Activated CD4-positive, alpha-beta T cell treated with anti-CD3 and anti-CD28 coated beads, Interleukin-2, amount 50 U/mL, for 24 hours (primary cell): ENCODE measurements at regions not wholly inside any gene's neighbourhood (a gene's known extent, or its start where the extent isn't known, plus 50 kb on each side); places are given as distances from the start of the nearest gene placed in this dataset.

Experiments used
- DNase-seq, 2 donors: peaks; one replicate each; pipeline ENCODE4 v3.0.0-alpha.2; 2020; ENCODE audit warnings: low read depth in 1 of 2, low spot score in 1 of 2

DNA sequence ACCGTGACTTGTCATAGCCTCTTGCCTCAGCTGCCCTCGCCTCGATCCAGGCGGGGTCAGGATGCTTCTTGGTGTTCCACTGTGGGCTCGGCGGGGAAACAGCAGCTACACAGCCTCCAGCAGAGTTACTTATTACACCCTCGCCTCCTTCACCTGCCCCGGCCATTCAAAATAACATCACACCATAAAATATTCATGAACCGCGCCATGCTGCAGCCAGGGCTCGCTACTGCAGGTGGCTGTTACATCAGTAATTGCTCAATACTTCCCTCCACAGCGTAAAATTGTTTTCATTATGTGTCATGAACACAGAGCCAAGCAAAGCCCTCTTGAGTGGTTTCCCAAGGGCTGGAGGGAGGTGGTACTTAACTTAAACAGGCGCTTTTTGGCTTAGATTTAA, 241.5 kb upstream of the SP8 start:
- DNase-seq: no peak

DNA sequence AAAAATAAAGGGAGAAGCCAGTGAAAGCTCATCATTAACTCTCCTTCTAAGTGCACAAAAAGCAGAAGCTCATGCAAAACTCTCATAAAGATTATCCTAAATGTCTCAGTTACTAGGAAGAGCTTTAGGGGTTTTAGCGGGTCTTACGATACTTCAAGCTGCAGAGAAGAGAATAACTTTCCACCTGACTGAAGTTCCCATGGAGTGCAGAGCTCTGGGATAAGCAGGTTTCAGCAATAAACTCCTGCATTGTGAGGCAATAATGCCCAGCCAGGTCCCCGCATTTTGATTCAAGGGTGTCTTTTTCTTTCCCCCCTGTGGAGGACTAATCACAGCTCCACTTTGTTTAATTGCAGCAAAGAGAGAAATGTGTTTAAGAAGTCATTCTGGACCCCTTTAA, 241.9 kb upstream of the SP8 start:
- no peak for DNase-seq

DNA sequence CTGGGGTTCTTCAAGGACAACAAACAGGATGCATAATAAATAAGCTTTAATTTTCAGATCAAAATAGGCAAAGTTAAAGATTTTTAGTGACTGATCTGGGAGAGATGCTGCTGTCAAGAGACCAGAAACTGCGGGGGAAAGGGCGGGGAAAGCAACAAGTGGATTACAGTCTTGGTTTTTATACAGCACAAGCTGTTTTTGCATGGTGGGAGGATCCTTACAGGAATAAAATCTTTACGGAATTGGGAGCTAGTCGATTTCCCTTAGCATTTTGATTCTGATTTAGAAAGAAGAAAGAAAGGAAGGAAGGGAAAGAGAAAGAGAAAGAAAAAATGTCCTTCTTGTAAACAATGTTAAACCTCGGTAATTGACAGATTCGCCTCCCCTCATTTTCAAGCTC, 242.3 kb upstream of the SP8 start:
- no peak for DNase-seq

DNA sequence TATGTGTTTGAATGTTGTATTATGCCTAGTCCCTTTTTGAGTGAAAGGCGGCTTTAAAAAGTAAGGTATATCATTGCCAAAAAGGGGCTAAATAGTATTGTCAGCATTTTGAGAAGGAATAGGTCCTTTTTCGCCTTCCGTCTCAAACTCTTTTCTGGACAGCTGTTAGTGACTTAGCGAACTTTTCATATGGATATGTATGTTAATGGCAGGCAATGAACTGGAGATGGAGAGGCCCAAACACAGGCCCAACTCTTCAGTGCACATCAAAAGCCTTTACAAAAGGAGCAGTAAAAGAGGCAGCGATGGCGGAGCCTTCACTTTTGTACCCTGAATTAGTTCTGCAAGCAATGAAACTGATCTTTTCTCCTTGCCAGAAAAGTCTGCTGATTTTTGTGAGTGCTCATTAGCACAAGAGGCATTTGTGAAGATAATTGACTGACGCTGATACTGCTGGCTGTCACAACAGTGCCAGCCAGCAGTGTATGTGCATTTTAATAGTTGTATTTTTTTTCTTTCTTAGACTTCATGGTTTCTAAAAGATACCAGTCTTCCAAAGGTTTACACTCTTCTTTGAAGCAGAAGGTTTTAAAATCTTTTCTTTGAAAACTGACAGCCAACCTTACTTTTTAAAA, 243.7 kb upstream of the SP8 start:
- no peak for DNase-seq

DNA sequence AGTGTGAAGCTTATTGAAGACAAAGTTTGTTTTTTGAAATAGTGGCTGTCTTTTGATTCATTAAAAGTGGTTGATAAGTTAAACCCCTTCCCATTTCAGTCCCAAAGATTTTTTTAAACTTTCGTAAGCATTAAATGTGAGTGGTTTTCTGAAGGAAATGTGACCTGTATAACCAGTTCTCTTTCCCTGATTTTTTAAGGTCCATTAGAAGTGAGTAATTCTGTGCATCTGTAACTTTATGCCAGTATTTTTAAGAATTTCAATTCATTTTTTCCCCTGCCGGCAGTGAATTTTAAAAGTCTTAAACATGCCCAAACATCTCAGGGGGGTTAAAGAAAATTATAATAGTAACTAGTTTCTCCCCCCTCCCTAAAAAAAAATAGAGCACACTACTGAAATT, 254.6 kb upstream of the SP8 start:
- no peak for DNase-seq

DNA sequence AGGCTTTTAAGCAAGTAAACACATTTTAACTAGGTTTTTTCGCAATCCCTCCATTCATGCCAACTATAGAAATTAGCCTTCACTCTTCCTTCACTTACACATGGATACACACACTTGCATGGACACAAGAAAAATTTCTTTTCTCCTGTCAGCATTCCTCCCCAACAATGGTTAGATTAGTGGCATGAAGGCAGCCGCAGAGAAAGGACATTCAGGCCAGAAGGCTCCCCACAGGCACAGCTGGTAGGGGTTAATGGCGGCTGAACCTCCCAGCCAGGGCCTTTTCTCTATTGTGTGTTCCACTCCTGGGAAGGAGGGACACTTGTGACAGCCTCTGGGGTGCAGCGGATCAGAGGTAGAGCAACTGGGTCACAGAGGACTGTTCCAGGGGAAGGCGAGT, 255.0 kb upstream of the SP8 start:
- no peak for DNase-seq

DNA sequence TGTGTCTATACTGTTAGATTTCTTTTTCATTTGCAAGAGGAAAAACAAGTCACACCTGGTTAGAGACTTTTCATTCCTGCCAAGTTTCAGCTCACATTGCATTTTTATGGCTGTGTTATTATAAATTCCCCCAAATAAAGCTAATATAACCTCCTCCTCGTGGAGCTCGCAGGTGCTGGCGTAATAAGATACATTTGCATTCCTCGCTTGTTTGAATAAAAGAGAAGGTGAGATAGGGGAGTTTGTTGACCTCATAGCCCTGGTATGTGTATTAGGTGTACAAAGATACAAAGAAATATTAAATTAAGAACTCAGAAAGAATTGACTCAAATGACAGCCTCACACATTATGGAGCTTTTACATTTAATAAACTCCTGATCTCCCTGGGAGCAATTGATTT, 257.7 kb upstream of the SP8 start:
- no peak for DNase-seq

DNA sequence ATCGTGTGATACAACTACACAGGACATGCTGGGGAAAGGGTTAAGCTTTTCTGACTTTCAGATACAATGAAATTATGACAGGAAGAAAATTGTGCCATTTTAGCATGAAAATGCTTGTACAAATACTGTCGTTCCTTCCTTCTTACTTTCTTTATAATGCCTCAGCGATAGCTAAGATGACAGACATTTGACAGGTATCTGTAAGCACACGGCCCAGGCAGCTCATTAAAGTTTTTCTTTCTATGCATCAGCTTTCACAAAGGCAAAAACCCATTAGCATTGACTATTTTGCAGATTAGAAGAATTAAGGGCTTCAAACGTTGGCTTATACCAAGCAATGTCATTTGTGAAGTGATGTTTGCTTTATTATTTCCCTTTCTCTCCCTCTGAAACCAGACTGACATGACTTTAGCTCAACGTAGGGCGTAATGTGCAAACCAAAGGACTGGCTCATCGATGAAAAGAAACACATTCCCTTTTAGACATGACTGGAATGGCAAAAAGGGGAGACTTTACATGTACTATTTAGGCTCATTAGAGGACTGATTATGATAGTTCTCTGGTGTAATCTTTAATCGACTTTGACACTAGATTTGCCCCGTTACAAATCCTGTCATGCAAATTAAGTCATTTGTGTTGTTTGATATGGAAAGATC, 258.4 kb upstream of the SP8 start:
- DNase-seq: no peak

DNA sequence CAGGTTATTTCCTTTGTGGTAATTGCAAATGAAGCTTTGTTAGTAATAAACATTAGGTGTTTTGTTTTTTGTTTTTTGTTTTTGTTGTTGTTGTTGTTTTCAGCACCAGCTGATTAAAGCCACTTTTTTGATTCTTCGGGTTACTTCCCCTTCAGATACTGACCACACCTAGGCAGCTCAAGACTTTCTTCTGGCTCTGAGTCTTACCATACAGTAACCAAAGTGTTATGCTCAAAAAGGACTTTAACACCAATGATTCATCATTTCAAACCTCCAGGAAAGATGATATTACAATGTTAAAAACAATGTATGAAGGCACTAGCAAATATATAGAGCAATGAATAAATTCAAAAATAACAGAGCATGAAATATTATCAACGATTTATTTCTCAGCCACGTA, 265.2 kb upstream of the SP8 start:
- no peak for DNase-seq

DNA sequence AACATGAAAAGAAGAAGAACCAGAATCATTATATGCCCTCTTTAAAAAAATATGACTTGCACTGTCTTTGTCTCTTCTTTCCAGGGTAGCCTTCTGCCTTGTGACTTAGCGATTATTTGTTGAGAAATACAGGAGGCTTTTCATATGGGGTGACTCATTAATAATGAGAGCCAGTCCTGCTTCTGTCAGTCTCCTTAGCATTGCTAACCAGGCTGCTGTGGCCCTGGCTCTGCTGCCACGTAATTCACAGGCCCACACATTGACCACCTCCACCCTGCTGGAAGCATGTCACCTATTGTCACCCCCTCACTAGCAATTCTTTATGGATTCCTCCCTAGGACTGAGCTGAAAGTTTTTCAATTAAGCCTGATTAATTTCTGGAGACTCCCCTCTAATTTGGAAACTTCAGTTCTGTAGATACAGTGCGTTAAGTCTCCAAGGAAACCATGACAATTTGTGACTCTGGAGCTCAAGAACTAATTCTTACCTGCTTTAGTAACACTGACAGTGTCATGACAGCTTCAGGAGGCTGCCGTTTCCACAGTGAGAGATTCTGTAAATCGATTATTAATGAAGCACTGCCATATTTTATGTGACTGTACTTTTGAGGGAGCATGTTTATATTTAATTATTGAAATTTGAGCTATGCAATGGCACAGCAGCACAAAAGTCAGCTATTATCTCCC, 267.9 kb upstream of the SP8 start:
- no peak for DNase-seq

DNA sequence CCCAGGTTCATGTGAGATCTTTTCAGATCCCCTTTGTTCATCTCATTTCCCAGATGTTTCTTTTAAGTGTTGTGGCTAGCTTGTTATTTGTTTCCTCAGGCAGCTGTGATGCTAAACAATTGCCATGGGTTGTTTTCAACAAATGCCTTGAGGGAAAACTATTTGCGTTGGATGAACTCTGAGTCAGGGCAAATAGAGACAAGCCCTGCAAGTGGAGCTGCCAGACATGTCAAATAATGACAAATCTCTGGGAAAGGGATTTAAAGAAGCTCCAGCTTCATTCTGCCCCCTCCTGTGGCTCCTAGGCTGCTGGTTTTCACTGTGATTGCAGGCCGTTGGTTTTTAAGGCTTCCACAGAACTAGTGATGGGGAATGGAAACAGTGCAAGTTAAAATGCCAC, 272.4 kb upstream of the SP8 start:
- DNase-seq: no peak

DNA sequence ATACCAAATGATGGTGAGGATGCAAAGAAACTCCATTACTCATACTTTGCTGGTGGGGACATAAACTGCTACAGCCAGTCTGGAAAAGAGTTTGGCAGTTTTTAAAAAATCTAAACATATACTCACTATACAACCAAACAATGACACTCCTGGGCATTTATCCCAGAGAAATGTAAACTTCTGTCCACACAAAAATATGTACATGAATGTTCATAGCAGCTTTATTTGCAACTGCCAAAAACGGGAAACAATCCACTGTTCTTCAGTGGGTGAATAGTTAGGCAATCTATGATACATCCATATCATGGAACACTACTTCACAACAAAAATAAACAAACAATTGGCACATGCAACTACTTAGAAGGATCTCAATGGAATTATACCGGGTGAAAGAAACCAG, 276.4 kb upstream of the SP8 start:
- no peak for DNase-seq

DNA sequence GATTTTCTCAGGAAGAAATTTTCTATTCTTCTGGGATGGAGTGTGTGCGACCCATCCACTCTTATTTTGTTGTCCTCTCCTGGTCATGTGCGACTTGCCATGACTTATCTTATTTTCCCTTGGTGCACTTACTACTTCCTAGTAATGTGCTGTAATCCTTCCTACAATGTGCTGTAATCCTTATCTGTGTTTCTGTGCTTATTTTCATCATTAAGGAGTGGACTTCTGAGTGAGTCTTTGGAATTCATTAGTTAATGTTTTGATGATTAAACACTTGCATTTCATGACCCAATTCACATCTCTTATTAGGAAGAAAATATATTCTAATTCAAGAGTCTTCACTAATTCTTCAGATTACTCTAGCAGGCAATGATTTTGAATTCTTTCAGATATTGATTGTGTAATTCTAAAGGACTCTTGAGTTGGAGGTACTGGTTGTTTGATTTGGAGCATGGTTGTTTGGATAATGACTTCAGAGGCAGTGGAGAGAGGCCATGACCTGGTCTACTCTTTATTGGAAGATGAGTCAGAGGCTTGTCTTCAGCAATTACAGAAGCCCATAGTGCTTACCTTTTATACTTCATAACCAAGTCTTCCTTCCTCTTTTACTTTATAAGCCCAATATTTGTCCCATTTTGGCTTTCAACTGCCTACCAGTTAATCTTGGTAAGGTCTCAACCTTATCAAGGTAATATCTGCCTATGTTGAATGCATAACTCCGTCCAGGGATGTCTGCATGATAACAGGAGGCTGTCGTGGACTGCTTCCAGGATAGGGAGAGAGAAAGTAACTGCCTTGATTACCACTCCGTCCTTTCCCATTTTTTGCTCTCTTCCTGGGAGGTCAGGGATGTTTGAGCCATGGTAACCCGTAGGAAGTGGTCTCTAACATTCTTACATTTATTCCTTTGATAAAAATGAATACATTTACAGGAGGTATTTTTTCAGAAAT, 278.3 kb upstream of the SP8 start:
- DNase-seq: no peak

DNA sequence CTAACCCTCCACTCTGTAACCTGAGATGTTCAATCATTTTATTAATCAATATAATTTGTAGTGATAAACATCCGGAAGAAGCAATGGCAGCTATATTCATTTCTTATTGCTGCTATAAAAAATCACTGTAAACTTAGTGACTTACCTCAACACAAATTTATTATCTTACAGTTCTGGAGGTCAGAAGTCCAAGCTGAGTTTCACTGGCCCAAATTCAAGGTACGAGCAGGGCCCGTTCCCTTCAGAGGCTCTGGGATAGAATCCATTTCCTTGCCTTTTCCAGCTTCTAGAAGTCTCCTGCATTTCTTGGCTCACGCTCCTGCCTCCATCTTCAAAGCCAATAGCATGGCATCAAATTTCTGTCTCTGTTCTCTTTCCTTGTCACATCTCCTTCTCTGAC, 279.5 kb upstream of the SP8 start:
- DNase-seq: no peak

DNA sequence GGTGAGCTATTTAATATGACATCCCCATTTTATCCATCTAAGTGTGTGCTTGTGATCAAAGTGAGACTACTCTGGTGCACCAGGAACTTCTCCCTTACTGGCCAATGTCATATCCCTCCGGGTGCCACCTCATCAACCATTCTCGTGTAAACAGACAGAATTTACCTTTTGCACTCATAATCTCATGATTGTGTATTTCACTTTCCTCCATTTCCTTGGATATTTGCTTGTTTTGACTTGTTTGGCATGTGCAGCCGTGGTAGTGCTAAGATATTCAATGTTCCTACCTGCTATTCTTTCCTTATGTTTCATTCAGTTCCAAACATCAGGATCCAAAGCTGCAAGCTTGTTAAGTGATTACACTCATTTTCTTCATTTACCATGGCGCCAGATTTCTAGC, 280.5 kb upstream of the SP8 start:
- DNase-seq: no peak

DNA sequence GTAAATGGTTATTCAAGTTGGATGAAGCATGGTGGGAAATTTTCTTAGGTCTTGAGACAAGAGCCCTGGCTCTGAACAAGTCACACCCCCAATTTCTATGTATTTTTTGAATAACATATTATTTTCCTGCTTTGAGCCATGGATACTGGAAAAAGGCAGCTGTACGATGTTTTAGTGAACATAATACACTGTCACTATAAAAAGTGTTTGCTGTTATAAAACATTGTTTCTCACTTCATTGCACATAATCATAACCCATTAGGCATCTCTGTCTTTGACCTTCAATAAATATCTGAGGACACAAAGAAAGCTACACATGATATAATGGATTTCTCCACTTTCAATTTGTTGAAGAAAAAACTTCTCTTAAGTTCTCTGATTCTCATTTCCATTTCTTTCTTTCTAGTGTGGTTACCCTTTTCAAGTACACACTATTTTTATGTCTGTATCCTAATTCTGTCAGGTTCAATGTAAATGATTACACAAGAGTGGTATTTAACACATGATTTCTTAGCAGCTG, 283.9 kb upstream of the SP8 start:
- no peak for DNase-seq

DNA sequence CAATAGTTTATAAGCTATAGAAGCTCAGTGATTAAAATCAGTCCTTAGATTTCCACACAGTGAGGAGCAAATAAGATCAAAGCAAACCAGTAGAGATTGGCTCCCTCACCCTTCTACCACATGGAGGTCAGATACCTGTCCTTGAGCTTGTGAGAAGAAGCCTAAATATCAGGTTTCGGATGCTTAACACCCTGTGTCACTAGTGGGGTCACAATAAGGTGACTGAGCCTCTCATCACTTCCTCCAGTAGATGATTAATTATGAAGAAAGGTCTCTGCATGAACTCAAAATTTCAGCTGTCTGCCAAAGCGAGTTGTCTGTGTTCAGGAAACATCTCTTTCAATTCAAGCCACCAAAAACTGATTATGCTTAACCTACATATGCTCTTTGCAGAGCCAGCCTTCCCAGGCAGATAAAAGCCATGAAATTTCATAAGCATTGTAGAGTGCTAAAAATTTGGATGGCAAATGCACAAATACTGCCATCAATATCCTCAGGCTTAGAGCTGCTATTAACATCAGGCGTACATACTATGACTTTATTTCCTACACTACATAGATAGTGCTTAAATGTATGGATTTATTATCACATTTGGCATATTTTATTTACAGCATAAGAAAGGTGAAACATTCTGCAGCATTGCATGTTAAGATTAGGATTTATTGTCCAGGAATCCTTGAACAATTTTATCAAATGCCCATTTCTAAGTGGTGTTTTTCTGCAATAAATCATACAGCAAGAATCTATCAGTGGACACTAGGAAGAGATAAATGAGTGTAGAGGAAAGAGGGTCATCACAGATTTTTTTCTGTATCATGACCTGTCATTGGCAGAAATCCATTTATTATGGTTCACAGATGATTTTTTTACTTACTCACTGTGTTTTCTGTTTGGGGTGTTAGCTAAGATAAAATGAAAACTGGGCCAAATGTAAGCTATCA, 285.1 kb upstream of the SP8 start:
- no peak for DNase-seq

DNA sequence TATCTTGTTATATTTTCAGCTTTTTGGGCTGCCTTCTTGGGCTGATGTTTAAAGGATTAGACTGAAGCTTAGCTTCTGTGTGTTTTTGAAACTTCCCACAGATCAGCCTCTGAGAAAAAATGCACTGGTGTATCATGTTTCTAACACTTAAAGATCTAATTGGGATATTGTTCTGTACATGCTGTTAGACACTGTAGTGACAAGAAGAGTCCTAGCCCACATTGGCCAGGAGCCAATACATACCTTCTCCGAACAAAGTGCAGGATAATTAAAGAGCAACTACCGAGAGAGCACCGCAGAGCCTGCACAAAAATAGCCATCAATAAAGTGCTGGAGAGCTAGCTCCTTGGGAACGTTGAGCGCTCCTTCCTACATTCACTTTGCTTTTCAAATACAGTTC, 289.4 kb upstream of the SP8 start:
- no peak for DNase-seq

DNA sequence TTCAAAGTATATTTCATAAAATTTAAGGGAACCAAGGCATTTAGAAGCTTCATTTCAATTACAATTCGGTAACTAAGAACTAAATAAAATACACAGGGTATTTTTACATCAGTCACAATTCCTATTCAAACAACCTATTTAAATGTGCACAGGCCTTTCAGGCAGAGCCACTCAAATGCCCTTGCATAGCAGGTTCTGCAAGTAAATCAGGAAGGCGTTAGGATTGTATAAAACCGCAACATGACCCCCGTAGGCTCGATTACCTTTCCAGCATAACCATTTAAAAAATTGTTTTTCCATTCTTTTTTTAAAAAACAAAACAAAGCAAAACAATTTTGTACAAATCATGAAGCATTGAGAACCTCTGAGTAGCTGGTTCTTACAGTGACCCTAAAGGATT, 289.9 kb upstream of the SP8 start:
- no peak for DNase-seq

DNA sequence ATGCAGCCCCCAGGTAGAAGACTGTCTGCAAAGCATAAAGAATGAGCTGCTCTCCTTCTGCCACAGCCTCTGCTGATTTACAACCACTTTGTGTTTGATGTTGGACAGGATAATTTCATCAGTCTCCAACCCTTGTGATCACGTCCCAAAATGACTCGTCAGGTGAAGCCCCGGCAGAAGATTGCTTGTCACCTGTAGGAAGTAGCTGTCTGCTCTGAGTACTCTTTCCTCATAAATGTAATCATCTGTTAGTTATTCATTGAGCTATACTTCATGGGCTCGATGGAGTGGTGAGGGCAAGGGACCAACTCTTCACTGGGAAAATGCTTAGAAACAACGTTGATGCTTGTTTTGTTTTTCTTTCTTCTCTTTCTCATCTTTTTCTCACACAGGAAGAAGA, 290.9 kb upstream of the SP8 start:
- DNase-seq: no peak
